ENCODE measurements at regions not wholly inside any gene's neighbourhood (a gene's known extent, or its start where the extent isn't known, plus 50 kb on each side); places are given as distances from the start of the nearest gene placed in this dataset.

- Histone ChIP-seq H3K27ac (no peak overlapping the region), H3K4me3 (no peak overlapping the region), H3K9me3 (no peaks in the 10 kb centered on the region), H3K36me3 (no peaks in the 10 kb centered on the region), H3K4me1 (peaks cover 0 to 10% (median 0%) of the 10 kb centered on the region in 4 donors), H3K27me3 (no peaks in the 10 kb centered on the region)
- DNase-seq = no peak
- TF ChIP-seq POLR2A (IDR thresholded peaks at IDR 0.05) (no peak), CTCF (IDR thresholded peaks at IDR 0.05) (no peak)
Observed at GRCh38 chr15:38706956-38707355, 142.3 kb upstream of the RASGRP1 start.

- Histone ChIP-seq H3K9me3 (no peaks in the 10 kb centered on the region), H3K36me3 (no peaks in the 10 kb centered on the region), H3K27me3 (no peaks in the 10 kb centered on the region), H3K4me3 (no peak overlapping the region), H3K27ac (peak overlapping the region in 1 of 4 donors; percentile 2), H3K4me1 (peaks cover 0 to 10% (median 0%) of the 10 kb centered on the region in 4 donors)
- TF ChIP-seq CTCF (IDR thresholded peaks at IDR 0.05) (peak in 5 of 6 experiments; percentile 50 to 88 (median 86)), POLR2A (IDR thresholded peaks at IDR 0.05) (no peak)
- DNase-seq = peak in 1 of 3 donors; percentile 70
Observed at GRCh38 chr15:38707802-38708671, 143.4 kb upstream of the RASGRP1 start.

GRCh38 chr15:38708672-38709180 lies 144.1 kb upstream of the RASGRP1 start:
- no peak for DNase-seq
- no peak for TF ChIP-seq POLR2A (IDR thresholded peaks at IDR 0.05)
- no peak for TF ChIP-seq CTCF (IDR thresholded peaks at IDR 0.05)
- H3K27me3 ChIP-seq = no peaks in the 10 kb centered on the region

GRCh38 chr15:38709196-38709595 lies 144.6 kb upstream of the RASGRP1 start:
- no peak for DNase-seq
- no peak for TF ChIP-seq POLR2A (IDR thresholded peaks at IDR 0.05)
- no peak for TF ChIP-seq CTCF (IDR thresholded peaks at IDR 0.05)
- H3K4me1 ChIP-seq = peaks cover 0 to 10% (median 0%) of the 10 kb centered on the region in 4 donors
- H3K36me3 ChIP-seq = no peaks in the 10 kb centered on the region
- H3K4me3 ChIP-seq = no peak overlapping the region
- no peaks in the 10 kb centered on the region for H3K27me3 ChIP-seq
- H3K27ac ChIP-seq = peak overlapping the region in 1 of 4 donors; percentile 2
- H3K9me3 ChIP-seq = no peaks in the 10 kb centered on the region

More at GRCh38 chr15:38708672-38709180, 144.1 kb upstream of the RASGRP1 start:
- H3K4me3 ChIP-seq = no peak overlapping the region
- peaks cover 0 to 10% (median 0%) of the 10 kb centered on the region in 4 donors for H3K4me1 ChIP-seq
- peak overlapping the region in 1 of 4 donors; percentile 2 for H3K27ac ChIP-seq
- H3K36me3 ChIP-seq = no peaks in the 10 kb centered on the region
- H3K9me3 ChIP-seq = no peaks in the 10 kb centered on the region

GRCh38 chr15:38714309-38715072 lies 149.9 kb upstream of the RASGRP1 start:
- Histone ChIP-seq H3K27ac (peak overlapping the region in 1 of 4 donors; percentile 4), H3K27me3 (no peaks in the 10 kb centered on the region), H3K36me3 (no peaks in the 10 kb centered on the region), H3K4me3 (no peak overlapping the region), H3K4me1 (no peaks in the 10 kb centered on the region), H3K9me3 (no peaks in the 10 kb centered on the region)
- TF ChIP-seq CTCF (IDR thresholded peaks at IDR 0.05) (no peak), POLR2A (IDR thresholded peaks at IDR 0.05) (no peak)
- no peak for DNase-seq
